T follicular helper cell (primary cell): ENCODE measurements at regions not wholly inside any gene's neighbourhood (a gene's known extent, or its start where the extent isn't known, plus 50 kb on each side); places are given as distances from the start of the nearest gene placed in this dataset.

Source experiments
- DNase-seq: peaks from one replicate; pipeline ENCODE4 v3.0.0-alpha.2; 2020; ENCODE audit warnings: low read depth

DNA sequence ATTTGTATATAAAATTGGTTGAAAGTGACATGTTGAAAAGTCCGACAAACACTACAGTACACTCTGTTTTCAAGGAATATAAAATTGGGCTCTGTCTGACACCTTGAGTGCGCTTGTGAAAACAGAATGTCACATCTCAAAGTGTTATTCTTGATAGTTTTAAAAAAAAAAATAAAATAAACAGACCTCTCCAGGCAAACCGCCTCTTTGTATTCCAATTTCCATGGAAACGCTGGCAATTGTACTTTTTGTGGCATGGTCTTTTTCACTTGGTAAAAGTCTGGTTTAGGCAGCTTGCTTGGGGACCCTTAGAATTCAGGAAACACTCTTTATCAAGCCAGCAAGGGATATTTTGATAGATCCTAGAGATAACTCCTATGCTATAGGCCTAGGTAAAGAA lies 302.5 kb downstream of the RAB28 start:
- DNase-seq, result no peak

DNA sequence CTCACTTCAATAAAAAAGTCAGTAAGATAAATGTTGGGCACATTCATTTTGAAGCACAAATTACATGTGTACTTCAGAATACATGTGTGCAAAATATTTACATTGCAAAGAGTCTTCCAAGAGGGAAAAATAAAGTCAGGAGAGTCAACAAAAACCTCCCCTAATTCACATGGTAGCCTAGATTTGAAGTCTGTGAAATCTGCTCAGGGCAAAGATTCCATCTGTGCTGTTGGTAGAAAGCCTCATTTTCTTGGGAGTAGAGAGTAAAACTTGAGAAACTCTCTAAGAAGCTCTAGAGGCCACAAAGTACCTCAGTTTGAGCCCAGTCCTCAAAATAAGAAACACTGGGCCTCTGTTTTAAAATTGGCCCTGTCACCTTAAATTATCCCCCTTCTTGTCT lies 303.4 kb downstream of the RAB28 start:
- DNase-seq, result no peak

DNA sequence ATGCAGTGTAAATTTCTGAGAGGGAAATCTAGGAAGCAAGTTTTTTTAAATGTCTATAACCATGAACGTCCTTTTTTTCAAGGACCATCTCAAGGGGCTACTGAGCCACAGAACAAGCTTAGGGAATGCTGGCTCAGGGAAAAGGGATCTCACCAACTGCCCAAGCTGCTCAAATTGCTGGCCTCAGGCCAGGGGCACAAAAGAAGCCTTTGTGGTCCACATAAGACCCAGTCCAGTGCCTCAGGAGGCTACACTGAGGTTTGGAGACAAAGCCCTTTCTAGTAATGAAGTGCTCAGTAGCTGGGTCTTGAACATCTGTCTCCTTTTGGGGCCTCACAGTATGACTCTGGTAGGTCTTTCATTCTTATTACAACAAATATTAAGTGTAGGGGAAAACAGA lies 305.5 kb downstream of the RAB28 start:
- DNase-seq, result no peak

DNA sequence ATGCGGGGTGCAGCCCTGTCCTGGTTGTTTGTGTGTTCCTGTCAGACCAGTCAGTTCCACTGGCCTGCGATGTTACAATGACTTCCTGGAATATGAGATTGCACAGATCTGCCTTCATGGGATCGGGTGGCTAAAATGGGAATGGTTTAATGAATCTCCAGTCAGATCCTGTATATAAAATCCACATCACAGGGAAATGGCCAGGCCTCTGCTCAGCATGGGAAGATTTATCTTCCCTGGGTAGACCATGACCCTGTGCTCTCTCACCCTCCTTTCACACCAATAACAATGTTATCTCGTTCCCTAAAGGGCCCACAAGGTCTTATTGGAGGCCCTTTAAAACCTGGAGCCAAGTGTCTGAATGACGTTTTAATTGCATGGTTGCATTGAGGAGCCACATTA lies 307.4 kb downstream of the RAB28 start:
- DNase-seq, result no peak

DNA sequence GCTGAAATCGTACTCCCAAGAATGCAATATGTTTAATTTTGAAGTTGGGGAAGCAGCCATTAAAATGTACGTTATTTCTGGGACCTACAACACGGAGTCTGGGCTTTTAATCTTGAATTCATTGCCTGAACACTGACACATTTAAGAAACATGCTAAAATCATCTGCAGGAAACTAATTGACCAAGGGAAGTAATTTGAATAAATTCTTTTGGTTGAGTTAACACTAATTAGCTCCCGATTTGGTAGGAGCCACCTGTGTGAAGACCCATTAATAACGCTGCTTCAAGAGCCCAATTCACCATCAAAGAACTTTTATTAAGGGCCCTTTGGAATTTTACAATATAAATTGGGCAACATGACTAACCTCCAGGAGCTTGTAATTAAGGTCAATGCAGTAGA lies 309.2 kb downstream of the RAB28 start:
- DNase-seq, result no peak

DNA sequence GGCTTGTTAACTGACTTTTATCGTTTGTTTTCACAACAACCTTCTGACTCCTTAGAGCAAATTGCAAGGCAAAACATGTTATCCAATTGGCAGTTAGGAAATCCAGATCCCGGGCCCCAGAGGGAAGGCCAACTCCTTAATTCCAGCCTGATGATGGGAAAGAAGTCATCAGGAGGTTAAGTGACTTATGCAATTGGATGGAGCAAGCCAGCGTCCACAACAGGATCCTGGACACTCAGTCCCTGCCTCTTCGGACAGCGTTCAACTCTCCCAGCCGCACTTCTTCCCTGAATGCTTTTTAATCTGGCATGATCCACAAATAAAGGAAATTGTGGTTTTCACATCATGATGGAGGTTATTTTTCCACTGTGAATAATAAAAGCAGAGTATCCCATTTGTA lies 310.1 kb downstream of the RAB28 start:
- DNase-seq, result no peak

DNA sequence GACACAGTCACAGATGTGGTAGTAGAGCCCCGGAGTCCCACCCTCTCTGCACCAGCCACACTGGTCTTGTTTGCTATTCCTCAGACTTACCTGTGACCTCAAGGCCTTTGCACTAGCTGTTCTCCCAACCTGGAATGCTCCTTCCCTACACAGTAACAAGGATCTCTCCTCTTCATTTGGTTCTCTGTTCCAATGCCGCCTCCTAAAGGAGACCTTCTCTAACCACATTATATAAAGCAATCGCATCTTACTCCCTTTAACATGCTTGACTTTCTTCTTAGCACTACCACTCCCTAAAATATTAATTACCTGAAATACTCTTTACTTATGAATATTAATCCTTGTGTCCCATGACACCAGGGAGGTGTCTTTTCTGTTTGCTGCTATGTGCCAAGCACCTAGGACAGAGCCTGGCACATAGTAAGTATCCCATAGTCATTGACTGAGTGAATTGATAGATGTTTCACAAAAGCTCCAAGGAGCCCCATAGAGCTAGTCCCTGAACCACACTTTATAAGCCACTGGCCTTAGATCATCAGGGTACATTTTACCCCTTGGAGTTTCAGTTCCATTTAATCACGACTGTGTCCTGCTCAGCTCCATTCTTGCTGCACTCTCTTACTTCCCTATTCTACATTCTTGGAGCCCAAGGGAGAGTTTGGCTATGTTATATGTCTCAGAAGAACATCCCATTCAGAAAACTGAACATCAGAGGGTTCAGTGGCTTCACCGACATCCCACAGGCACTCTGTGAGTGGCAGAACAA lies 312.7 kb downstream of the RAB28 start:
- DNase-seq, result no peak

DNA sequence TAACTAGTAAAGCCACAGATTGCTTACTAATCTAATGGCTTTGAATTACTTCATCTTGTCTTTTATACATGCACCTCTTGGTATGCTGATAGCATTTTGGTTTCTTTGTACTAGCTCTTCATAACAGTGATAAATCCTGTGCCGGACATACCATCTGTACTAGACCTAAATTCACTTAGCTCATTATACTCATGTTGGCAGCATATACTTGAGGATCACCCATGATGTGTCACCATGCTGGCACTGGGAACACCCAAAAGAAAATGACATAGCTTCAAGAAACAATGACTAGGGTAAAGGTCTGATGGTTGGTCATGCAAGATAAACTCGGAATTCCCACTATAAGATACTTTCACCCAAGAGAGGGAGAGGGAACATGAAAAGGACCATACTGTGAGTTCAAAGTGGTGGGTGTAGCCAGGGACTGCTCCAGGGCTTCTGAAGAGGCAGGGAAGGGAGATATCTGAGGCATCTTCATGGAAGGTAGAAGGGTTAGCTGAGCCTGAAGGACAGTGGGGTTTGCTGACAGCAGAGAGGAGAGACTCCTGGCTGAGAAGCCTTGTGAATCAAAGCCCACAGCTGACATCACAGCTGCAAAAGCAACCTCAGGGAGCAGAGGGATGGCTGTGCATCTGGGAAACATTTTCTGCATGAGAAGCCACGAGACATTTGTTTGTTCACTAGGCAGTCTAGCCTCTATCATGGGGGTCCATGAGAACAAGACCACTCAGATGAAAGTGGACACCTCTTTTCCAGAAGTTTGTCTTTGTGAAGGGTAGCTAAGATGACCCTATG lies 314.2 kb downstream of the RAB28 start:
- no peak for DNase-seq

DNA sequence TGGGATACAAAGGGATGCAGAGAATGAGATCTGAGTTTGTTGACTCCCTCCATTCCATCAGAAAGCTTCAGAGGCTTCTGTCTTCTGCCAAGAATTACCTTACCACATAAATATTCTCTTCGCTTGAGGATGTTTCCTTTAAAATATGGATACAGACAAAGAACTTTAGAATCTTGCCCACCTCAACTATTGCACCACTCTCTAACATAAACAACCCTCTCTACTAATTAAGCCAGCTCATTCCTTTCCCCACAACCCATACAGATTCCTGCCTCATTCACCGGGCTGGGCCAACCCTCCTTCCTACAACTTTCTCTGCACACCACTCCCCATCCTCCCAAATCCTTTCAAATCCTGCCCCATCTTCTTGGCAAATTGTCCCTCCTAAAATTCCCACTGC lies 315.8 kb downstream of the RAB28 start:
- DNase-seq, result no peak

DNA sequence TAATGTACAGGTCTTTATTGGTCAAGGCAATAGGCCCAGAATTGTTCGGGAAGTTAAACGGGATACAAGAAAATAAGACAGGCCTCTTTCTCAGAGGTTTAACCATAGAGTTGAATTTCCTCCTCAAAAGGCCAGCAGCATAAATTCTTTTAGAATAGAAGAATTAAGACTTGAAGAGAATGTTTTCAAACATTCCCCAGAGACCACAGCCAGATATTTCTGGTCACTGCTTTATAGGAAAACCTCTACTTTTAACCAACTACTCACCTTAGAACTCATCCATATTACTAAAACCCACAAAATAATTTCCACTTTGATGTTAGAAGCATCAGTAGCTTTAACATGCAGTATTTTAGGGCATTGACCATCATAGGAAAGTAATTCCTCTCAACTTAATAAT lies 317.9 kb downstream of the RAB28 start:
- no peak for DNase-seq

DNA sequence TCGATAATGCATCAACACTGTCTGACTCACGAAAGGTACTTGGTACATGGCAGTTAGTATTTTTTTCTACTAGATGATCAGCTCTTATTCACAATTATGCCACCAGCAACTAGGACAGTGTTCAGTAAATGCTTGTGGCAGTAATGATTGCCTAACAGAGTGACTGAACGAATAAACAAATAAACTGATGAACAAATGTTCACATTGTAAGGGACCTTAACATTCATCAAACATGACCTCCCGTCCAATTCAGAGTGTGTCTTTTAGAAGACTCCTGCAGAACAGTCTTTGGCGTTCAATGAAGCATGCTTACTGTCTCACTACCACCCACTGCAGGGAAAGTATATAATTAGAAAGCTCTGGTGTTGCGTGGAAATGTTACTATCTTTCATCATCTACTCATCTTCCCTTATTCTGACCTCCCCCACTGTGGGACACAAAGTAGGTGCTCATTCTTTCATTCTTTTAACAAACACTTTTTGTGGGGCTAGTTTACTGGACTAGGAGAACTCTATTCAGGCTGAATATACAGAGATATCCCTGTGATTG lies 319.3 kb downstream of the RAB28 start:
- no peak for DNase-seq

DNA sequence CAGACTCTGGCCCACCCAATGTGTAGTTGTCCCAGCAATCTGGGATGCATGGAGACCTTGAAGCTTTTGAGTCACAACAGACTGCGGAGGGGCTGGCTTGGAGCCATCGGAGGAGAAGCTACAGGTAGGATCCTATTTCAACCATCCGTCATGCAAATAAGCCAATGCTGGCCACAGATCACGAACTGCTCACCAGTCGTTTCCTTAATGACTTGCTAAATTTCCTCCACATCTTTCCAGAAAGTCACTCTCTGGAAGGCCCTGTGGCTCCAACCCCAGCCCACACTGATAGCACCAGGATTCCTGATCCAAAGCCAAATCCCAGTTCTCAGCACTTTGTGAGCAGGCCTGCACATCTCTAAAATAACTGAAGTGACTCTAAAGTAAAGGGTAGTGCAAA lies 321.3 kb downstream of the RAB28 start:
- no peak for DNase-seq

DNA sequence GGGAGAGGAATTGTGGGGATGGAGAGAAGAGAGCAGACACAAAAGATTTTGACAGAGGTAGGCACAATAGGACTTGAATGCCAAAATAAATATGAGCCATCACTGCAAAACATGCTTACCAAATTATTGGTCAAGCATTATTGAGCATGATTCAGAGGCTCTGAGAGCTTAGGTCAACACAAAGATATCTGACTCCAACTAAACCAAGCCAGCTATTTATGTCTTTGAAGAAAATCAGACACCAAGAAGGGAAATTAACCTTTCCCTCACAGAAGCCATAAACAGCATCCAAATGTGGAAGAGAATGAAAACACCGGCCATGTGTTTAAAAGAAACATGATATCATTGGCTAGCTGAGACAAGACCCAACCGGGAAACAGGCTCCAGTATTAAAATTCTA lies 323.2 kb downstream of the RAB28 start:
- no peak for DNase-seq

DNA sequence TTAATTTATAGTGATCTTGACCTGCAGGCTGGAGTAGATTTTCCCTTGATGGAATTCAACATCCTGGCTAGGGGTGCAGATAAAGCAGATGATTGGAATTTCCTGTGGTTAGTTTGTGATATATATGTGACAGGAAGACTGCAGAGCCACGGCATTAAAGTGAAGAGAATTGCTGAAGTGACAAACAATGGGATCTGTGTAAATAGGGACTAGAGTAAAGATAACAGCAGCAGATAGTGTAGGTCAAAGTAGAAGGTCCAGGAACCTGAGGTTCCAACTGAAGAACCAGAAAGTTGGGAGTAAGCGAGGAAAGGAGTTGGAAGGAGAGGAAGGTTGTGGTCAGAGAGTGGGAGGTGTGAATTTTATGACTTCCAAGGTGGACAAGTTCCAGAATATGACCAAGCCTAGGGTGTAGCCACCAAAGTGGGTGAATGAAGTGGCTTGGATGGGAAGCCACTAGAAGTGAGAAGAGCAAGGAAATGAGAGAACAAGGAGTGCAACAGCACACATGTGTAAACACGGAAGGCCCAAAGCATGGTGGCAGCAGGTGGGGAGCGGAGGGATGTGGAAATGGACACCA lies 325.0 kb downstream of the RAB28 start:
- no peak for DNase-seq

DNA sequence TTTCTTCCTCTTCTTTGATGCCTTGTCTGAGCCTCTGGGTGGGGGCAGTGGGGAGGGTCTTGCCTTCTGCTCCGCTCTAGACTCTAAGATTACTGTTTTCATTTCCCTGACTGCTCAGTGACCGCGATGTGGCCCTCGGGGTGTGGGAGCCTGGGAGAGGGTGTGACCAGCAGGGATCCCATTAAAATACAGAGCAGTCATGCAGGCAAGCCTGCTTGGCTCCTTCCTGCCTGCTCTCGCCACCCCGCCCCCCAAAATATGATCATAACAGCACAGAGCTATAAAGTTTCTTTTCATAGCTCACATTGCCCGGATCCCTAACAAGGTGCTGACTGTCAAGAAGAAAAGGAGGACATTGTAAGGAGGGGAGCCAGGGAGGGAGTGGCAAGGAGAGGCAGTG lies 332.9 kb downstream of the RAB28 start:
- no peak for DNase-seq

DNA sequence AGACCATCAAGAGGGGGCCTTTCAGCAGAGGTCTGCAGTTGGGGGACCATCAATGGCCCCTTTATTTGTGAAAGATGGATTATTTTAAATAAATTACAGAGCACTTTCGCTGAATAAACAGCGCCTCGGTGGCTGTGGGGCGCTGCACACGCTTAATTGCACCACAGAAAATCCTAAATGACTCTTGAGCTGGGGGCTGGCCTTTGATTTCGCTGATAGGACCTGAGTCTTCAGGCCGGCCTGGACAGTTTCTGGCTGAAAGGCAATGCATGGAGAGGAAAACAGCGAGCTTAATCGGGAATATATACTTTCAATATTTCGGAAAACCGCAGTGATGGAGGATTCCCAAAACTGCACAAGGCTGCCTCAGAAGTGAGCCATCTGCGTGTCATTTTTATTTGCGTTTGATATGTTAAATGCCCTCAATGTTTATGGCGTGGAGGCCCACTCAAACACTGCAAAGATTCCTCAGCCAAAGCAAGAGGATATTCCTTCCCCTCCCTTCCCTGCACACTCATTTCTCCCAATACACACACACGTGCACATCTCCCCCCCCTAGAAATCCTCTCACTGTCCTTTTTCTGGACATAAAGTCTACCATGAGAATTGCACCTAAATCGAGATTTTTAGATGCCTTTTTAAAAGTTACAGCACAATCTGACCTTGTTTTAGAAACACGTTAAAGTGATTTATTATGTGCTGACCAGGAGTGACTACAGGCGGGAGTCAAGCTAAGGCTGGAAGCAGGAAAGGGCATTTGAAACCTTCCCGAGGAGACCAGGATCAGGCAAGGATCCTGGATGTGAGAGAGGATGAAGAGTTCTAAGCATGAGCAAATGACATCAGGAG lies 340.7 kb downstream of the RAB28 start:
- no peak for DNase-seq

DNA sequence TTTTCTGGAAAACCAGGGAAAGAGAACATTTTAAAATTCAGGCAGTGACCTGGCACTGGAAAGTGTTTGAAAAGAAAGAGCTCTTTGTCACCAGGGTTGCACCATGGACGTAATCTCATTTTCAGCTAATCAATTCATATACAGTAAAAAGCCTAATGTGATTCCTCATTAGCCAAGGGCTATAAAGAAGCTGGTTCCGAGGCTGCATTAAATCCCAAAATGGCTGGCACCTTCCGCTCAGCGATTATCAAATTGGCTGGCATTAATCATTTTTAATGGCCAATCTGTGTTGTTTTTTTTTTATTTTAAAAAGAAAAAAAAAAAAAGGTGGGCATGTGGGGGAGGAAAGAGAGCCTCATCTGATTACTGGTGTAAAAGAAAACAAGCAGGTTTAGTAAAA lies 341.4 kb downstream of the RAB28 start:
- no peak for DNase-seq

DNA sequence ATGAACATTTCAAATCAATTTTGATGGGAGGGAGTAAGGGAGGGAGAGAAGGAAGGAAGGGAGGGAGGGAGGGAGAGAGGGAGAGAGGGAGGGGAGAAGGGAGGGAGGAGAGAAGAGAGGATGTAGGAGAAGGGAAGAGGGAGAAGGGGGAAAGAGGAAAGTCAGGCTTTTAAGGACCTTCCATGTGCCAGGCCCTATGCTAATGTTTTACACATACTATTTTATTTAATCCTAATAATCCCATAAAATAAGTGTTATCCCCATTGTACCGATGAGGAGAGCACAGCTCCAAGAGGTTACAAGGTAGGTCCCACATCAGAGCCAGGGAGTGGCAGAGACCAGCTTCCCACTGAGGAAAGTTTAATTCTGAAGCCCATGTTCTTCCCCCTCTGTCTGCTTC lies 341.9 kb downstream of the RAB28 start:
- no peak for DNase-seq

DNA sequence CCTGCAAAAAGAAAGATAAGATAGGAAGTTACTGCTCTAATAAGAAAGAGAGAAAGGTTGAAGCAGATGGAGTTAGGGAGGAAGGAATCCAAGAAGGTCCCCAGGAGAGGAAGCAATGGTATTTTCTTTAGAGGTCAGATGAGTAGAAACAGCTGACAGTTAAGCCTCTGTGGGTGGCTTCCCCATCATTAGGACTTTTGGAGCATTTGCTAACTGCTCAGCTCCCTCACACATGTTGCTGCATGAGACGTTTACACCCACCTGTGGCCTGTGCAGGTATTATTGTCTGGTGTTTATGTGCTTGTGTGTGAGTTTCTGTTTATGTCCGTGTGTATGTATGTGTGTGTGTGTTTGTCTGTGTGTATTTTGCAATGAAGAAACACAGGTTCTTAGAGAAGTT lies 346.8 kb downstream of the RAB28 start:
- no peak for DNase-seq

DNA sequence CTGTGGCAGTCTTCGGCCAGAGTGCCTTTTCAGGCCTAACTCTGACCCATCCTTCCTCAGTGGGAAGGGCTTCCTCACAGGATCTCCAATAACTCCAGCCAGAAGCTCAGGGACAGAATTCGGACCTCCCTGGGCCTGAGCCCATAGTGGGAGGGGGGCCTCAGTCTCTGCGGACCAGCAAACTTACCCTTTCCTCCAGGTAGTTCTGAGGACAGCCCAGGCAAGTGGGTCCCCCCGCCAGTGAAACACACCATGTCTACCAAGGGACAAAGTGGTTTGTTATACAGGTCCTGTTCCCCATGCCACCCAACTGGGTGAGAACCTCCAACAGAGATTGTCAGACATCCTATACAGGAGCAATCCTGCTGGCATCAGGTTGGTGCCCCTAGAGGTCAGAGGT lies 350.4 kb downstream of the RAB28 start:
- DNase-seq, result no peak

DNA sequence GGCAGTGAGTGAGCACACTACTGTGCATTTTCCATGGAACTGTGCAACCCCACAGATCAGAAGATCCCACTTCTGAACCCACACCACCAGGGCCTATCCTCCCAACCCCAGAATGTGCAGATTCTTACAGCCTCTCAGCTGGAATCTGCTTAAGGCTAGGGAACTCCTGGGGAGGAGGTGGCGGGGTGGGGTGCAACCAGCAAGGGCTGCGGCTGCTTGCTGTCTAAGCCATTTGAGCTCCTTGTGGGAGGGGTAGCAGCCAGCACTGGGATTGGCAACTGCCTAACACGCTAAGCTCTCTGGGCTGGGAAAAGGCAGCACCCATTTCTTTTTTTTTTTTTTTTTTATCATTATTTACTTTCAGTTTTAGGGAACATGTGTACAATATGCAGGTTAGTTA lies 353.3 kb downstream of the RAB28 start:
- DNase-seq, result no peak

DNA sequence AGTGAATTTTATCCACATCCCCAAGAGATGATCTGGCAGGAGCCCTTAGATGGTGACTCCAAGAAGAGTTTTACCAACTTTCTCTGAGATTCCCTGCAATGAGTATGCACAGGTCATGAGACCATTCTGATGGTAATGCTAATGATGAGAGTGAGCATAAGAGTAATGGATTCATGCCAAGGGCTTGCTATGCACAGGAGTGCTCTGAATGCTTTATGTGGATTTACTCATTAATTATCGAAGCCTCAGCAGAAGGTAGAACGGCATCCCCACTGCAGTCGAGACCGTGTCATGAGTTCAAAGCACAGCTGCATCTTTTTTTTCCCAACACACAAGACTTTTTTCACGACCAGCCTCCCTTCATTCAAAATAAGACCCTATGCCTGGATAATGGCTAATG lies 355.0 kb downstream of the RAB28 start:
- DNase-seq, result no peak
